ENCODE measurements at regions not wholly inside any gene's neighbourhood (a gene's known extent, or its start where the extent isn't known, plus 50 kb on each side); places are given as distances from the start of the nearest gene placed in this dataset.

DNA sequence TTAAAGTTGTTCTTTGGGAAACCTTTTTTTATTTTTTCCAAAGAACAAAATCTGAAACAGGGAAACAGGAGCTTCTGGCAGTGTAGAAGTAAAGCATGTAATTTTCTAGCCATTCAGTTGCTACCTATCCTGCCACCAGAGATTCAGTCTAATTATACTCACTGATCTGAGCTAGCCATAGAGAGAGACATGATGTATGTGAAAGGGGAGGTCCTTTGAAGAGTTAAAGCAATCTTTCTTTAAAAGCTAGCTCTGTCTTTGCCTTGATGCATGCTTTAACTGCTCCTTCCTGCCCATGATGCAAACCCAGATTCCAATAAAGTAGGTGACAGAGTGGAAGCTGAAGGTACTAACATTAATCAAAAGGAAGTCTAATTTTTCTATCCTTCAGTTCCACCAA, 114.1 kb upstream of the GRIK2 start:
- no peak overlapping the region for H3K4me3 ChIP-seq (ENCODE audit: low read depth, low read length)
- TF ChIP-seq CTCF (IDR thresholded peaks at IDR 0.05; ENCODE audit: insufficient read depth, low read length, poor library complexity, severe bottlenecking), result no peak
- H3K36me3 ChIP-seq (ENCODE audit: control insufficient read depth, insufficient read depth, low read length), result no peaks in the 10 kb centered on the region
- no peak for DNase-seq (ENCODE audit: low read depth)
- H3K27me3 ChIP-seq (ENCODE audit: control insufficient read depth, insufficient read depth, low read length), result no peaks in the 10 kb centered on the region

DNA sequence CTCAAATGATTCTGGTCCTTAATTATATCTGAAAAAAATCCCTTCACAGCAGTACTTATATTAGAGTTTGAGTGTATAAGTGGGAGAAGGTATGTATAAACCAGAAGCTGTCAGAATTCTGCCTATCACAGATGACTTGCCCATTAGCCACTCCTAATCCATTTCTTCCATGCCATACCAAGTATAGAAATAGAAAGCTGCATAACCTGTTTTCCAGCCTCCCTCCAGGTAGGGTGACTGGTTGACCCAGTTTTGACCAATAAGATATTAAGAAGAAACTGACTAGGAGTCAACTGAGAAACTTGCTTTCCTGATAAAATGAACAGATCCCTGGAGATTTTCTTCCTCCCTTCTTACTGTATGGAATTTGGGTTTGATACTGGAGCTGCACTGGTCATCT, 112.2 kb upstream of the GRIK2 start:
- no peak for TF ChIP-seq CTCF (IDR thresholded peaks at IDR 0.05; ENCODE audit: insufficient read depth, low read length, poor library complexity, severe bottlenecking)
- no peak overlapping the region for H3K4me3 ChIP-seq (ENCODE audit: low read depth, low read length)
- H3K36me3 ChIP-seq (ENCODE audit: control insufficient read depth, insufficient read depth, low read length), result no peaks in the 10 kb centered on the region
- DNase-seq (ENCODE audit: low read depth), result no peak
- H3K27me3 ChIP-seq (ENCODE audit: control insufficient read depth, insufficient read depth, low read length), result no peaks in the 10 kb centered on the region

- no peak for DNase-seq (ENCODE audit: low read depth)
- TF ChIP-seq CTCF (IDR thresholded peaks at IDR 0.05; ENCODE audit: insufficient read depth, low read length, poor library complexity, severe bottlenecking), result no peak
- H3K36me3 ChIP-seq (ENCODE audit: control insufficient read depth, insufficient read depth, low read length), result no peaks in the 10 kb centered on the region
- no peaks in the 10 kb centered on the region for H3K27me3 ChIP-seq (ENCODE audit: control insufficient read depth, insufficient read depth, low read length)
- no peak overlapping the region for H3K4me3 ChIP-seq (ENCODE audit: low read depth, low read length)
Measured at GRCh38 chr6:101284131-101284530, 109.4 kb upstream of the GRIK2 start.

GRCh38 chr6:101286146-101286545, 107.4 kb upstream of the GRIK2 start:
- no peak for DNase-seq (ENCODE audit: low read depth)
- Histone ChIP-seq H3K4me3 (ENCODE audit: low read depth, low read length) (no peak overlapping the region), H3K27me3 (ENCODE audit: control insufficient read depth, insufficient read depth, low read length) (no peaks in the 10 kb centered on the region), H3K36me3 (ENCODE audit: control insufficient read depth, insufficient read depth, low read length) (no peaks in the 10 kb centered on the region)
- TF ChIP-seq CTCF (IDR thresholded peaks at IDR 0.05; ENCODE audit: insufficient read depth, low read length, poor library complexity, severe bottlenecking), result no peak

- no peaks in the 10 kb centered on the region for H3K36me3 ChIP-seq (ENCODE audit: control insufficient read depth, insufficient read depth, low read length)
- no peaks in the 10 kb centered on the region for H3K27me3 ChIP-seq (ENCODE audit: control insufficient read depth, insufficient read depth, low read length)
- no peak overlapping the region for H3K4me3 ChIP-seq (ENCODE audit: low read depth, low read length)
- DNase-seq (ENCODE audit: low read depth), result no peak
- no peak for TF ChIP-seq CTCF (IDR thresholded peaks at IDR 0.05; ENCODE audit: insufficient read depth, low read length, poor library complexity, severe bottlenecking)
Measured at GRCh38 chr6:101290346-101290745, 103.2 kb upstream of the GRIK2 start.

DNA sequence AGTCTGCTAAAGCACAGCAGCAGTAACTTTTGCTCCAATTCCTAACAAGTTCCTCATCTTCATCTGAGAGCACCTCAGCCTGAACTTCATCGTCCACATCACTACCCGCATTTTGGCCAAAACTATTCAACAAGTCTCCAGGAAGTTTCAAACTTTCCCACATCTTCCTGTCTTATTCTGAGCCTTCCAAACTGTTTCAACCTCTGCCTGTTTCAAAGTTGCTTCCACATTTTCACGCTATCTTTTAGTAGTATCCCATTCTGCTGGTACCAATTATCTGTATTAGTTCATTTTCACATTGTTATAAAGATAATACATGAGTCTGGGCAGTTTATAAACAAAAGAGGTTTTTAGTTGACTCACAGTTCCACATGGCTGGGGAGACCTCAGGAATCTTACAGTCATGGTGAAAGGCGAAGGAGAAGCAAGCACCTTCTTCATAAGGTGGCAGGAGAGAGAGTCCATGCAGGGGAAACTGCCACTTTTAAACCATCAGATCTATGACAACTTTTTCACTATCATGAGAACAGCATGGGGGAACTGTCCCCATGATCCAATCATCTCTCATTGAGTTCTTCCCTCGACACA, 99.4 kb upstream of the GRIK2 start:
- no peak for DNase-seq (ENCODE audit: low read depth)
- Histone ChIP-seq H3K36me3 (ENCODE audit: control insufficient read depth, insufficient read depth, low read length) (no peaks in the 10 kb centered on the region), H3K27me3 (ENCODE audit: control insufficient read depth, insufficient read depth, low read length) (no peaks in the 10 kb centered on the region), H3K4me3 (ENCODE audit: low read depth, low read length) (no peak overlapping the region)
- TF ChIP-seq CTCF (IDR thresholded peaks at IDR 0.05; ENCODE audit: insufficient read depth, low read length, poor library complexity, severe bottlenecking), result no peak

All from kidney epithelial cell (primary cell).